ENCODE measurements at regions not wholly inside any gene's neighbourhood (a gene's known extent, or its start where the extent isn't known, plus 50 kb on each side); places are given as distances from the start of the nearest gene placed in this dataset.

- H3K4me1 Mint-ChIP-seq = no peaks in the 10 kb centered on the region
- Histone ChIP-seq H2AFZ (0 out of 2 replicates have a peak overlapping the region, but pooled peaks have one; percentile 5), H4K20me1 (replicated peaks; ENCODE audit: insufficient read depth) (no peaks in the 10 kb centered on the region), H3K4me1 (ENCODE audit: insufficient read depth) (0 out of 2 replicates have a peak, but pooled peaks cover 5% of the 10 kb centered on the region), H3K27me3 (ENCODE audit: insufficient read depth) (no peaks in the 10 kb centered on the region), H3K9me2 (ENCODE audit: insufficient read depth) (no peaks in the 10 kb centered on the region), H3K27ac (ENCODE audit: low read depth) (no peak overlapping the region), H3K79me2 (replicated peaks; ENCODE audit: insufficient read depth) (no peaks in the 10 kb centered on the region), H3F3A (replicated peaks; ENCODE audit: low read depth) (no peaks in the 10 kb centered on the region), H3K4me3 (no peak overlapping the region), H3K4me2 (no peak overlapping the region), H3K36me3 (ENCODE audit: insufficient read depth) (no peaks in the 10 kb centered on the region)
- no peak overlapping the region for H3K4me3 Mint-ChIP-seq
- peaks cover 2% of the 10 kb centered on the region for H3K27me3 Mint-ChIP-seq (ENCODE audit: insufficient read depth, low read depth, poor library complexity)
- ATAC-seq (no peak), DNase-seq (ENCODE audit: low spot score) (no peak)
- no peaks in the 10 kb centered on the region for H3K9me3 Mint-ChIP-seq
- TF ChIP-seq ETS1 (IDR thresholded peaks at IDR 0.05) = no peak
- TF ChIP-seq NANOG (IDR thresholded peaks at IDR 0.05; ENCODE audit: borderline replicate concordance) = no peak
- no peak for TF ChIP-seq JUNB (IDR thresholded peaks at IDR 0.05; ENCODE audit: unreplicated experiment)
- no peak overlapping the region for H3K27ac Mint-ChIP-seq
- no peaks in the 10 kb centered on the region for H3K36me3 Mint-ChIP-seq (ENCODE audit: low read depth)
These were observed 987.2 kb downstream of the PDHA2 start for GRCh38 chr4:96827086-96827485.

- no peak overlapping the region for H2AFZ ChIP-seq
- Mint-ChIP-seq H3K4me3 (no peak overlapping the region), H3K27ac (no peak overlapping the region), H3K27me3 (ENCODE audit: insufficient read depth, low read depth, poor library complexity) (no peaks in the 10 kb centered on the region), H3K9me3 (no peaks in the 10 kb centered on the region), H3K4me1 (peaks cover 4% of the 10 kb centered on the region; the same call in 1 of the 3 replicates), H3K36me3 (ENCODE audit: low read depth) (no peaks in the 10 kb centered on the region)
- 0 out of 2 replicates have a peak, but pooled peaks cover 5% of the 10 kb centered on the region for H3K4me1 ChIP-seq (ENCODE audit: insufficient read depth)
- no peak overlapping the region for H3K4me2 ChIP-seq
- ATAC-seq (no peak), DNase-seq (ENCODE audit: low spot score) (no peak)
- H3K36me3 ChIP-seq (ENCODE audit: insufficient read depth) = no peaks in the 10 kb centered on the region
- H3K79me2 ChIP-seq (replicated peaks; ENCODE audit: insufficient read depth) = no peaks in the 10 kb centered on the region
- H3K27ac ChIP-seq (ENCODE audit: low read depth) = no peak overlapping the region
- H3K4me3 ChIP-seq = no peak overlapping the region
- no peaks in the 10 kb centered on the region for H3F3A ChIP-seq (replicated peaks; ENCODE audit: low read depth)
- H4K20me1 ChIP-seq (replicated peaks; ENCODE audit: insufficient read depth) = no peaks in the 10 kb centered on the region
- no peaks in the 10 kb centered on the region for H3K9me2 ChIP-seq (ENCODE audit: insufficient read depth)
- no peaks in the 10 kb centered on the region for H3K27me3 ChIP-seq (ENCODE audit: insufficient read depth)
- TF ChIP-seq ZNF462 (CRISPR knock-in tag; IDR thresholded peaks at IDR 0.05) (no peak), JUNB (IDR thresholded peaks at IDR 0.05; ENCODE audit: unreplicated experiment) (no peak), REST (IDR thresholded peaks at IDR 0.05; ENCODE audit: unreplicated experiment) (no peak), NANOG (IDR thresholded peaks at IDR 0.05; ENCODE audit: borderline replicate concordance) (no peak), CTCF (conservative IDR thresholded peaks at IDR 0.05; ENCODE audit: low read depth in 2 of 2) (no peak), ZNF114 (CRISPR knock-in tag; IDR thresholded peaks at IDR 0.05) (no peak), STAT1 (IDR thresholded peaks at IDR 0.05; ENCODE audit: unreplicated experiment) (no peak), EZH2 (IDR thresholded peaks at IDR 0.05; ENCODE audit: low read depth, unreplicated experiment) (no peak)
These were observed 993.9 kb downstream of the PDHA2 start for GRCh38 chr4:96833831-96834230.

All from GM23338 (cell line).